ENCODE measurements at regions not wholly inside any gene's neighbourhood (a gene's known extent, or its start where the extent isn't known, plus 50 kb on each side); places are given as distances from the start of the nearest gene placed in this dataset.

- TF ChIP-seq FOS (IDR thresholded peaks at IDR 0.05; ENCODE audit: borderline replicate concordance, insufficient read depth, low read length) = no peak
- TF ChIP-seq CTCF (IDR thresholded peaks at IDR 0.05; ENCODE audit: extremely low read depth in 1 of 2, insufficient read depth in 1 of 2, low read depth in 1 of 2, low read length in 2 of 2) = no peak
- TF ChIP-seq POLR2A (IDR thresholded peaks at IDR 0.05; ENCODE audit: low read depth, low read length) = no peak
- TF ChIP-seq MAX (IDR thresholded peaks at IDR 0.05; ENCODE audit: insufficient read depth, insufficient read length) = no peak
- TF ChIP-seq EZH2 (IDR thresholded peaks at IDR 0.05; ENCODE audit: borderline replicate concordance, low read depth, low read length, severe bottlenecking) = no peak
- no peak for TF ChIP-seq POLR2AphosphoS5 (IDR thresholded peaks at IDR 0.05; ENCODE audit: insufficient read depth, low read depth, low read length)
- no peak for TF ChIP-seq JUN (IDR thresholded peaks at IDR 0.05; ENCODE audit: borderline replicate concordance, insufficient read depth, insufficient read length, low read depth)
Measured at GRCh38 chr18:22109535-22109934, 59.9 kb upstream of the GATA6 start.

All from endothelial cell of umbilical vein (primary cell).